ENCODE measurements at regions not wholly inside any gene's neighbourhood (a gene's known extent, or its start where the extent isn't known, plus 50 kb on each side); places are given as distances from the start of the nearest gene placed in this dataset. TPM values are rescaled to one million over a fixed set of nuclear protein-coding genes. Genes with fewer than 3 reads are reported as not detected.

- WGBS, 2 donors: 83 to 93% methylated on average over 4 of the region's 4 CpGs
- TF ChIP-seq CTCF (IDR thresholded peaks at IDR 0.05; ENCODE audit: control extremely low read depth, extremely low read depth): no peak
- Histone ChIP-seq H3K36me3 (ENCODE audit: control insufficient read depth in 4 of 4, insufficient read depth in 4 of 4, low read length in 4 of 4) (no peaks in the 10 kb centered on the region), H3K27me3 (ENCODE audit: control insufficient read depth in 3 of 3, insufficient read depth in 3 of 3, low read length in 2 of 3) (no peaks in the 10 kb centered on the region), H3K9me3 (ENCODE audit: control insufficient read depth in 4 of 4, insufficient read depth in 3 of 4, low read length in 3 of 4) (no peaks in the 10 kb centered on the region), H3K9ac (ENCODE audit: insufficient read depth in 1 of 2, low read length in 2 of 2) (no peak overlapping the region), H3K27ac (ENCODE audit: low read depth in 1 of 2, low read length in 1 of 2) (no peak overlapping the region), H3K4me1 (ENCODE audit: control insufficient read depth in 5 of 5, insufficient read depth in 5 of 5, low read length in 5 of 5) (peaks cover 0 to 11% (median 2%) of the 10 kb centered on the region in 5 donors), H3K4me3 (no peak overlapping the region)
- DNase-seq (no peak), ATAC-seq (ENCODE audit: insufficient read depth, low FRiP score) (no peak)
Observed at GRCh38 chr3:8451696-8452095, 49.9 kb upstream of the LMCD1 start.

Small RNAs in the stretch of these regions (small RNA-seq; reads per million reads assigned to genes)
- not detected for gene RNU4ATAC17P (ENCODE audit: low replicate concordance)

All from lung (tissue), 12 donors.